ENCODE measurements at regions not wholly inside any gene's neighbourhood (a gene's known extent, or its start where the extent isn't known, plus 50 kb on each side); places are given as distances from the start of the nearest gene placed in this dataset.

DNA sequence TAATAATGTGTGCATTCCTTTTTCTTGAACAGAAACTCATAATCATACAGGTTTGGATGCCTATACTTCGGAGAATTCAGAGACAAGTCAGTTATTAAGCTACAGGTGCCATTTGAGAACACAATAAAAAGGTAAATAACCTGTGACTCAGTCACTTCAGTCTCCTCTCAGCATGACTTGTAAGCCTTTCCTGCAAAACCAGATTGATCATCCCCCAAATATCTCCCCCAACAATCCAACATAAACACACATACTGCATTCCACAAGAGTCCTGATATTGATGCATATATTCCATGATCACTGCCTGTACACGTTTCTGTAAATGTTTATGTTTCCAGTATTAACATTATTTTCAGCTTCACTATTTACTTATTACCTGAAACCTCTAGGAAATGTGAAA is 110.8 kb downstream of the PWWP3B start:
- TF ChIP-seq, protein P1, sequence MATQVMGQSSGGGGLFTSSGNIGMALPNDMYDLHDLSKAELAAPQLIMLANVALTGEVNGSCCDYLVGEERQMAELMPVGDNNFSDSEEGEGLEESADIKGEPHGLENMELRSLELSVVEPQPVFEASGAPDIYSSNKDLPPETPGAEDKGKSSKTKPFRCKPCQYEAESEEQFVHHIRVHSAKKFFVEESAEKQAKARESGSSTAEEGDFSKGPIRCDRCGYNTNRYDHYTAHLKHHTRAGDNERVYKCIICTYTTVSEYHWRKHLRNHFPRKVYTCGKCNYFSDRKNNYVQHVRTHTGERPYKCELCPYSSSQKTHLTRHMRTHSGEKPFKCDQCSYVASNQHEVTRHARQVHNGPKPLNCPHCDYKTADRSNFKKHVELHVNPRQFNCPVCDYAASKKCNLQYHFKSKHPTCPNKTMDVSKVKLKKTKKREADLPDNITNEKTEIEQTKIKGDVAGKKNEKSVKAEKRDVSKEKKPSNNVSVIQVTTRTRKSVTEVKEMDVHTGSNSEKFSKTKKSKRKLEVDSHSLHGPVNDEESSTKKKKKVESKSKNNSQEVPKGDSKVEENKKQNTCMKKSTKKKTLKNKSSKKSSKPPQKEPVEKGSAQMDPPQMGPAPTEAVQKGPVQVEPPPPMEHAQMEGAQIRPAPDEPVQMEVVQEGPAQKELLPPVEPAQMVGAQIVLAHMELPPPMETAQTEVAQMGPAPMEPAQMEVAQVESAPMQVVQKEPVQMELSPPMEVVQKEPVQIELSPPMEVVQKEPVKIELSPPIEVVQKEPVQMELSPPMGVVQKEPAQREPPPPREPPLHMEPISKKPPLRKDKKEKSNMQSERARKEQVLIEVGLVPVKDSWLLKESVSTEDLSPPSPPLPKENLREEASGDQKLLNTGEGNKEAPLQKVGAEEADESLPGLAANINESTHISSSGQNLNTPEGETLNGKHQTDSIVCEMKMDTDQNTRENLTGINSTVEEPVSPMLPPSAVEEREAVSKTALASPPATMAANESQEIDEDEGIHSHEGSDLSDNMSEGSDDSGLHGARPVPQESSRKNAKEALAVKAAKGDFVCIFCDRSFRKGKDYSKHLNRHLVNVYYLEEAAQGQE (IDR thresholded peaks at IDR 0.05; ENCODE audit: insufficient read depth in 1 of 2, low read depth in 2 of 2, low read length in 1 of 2): no peak
- TF ChIP-seq, protein P2, sequence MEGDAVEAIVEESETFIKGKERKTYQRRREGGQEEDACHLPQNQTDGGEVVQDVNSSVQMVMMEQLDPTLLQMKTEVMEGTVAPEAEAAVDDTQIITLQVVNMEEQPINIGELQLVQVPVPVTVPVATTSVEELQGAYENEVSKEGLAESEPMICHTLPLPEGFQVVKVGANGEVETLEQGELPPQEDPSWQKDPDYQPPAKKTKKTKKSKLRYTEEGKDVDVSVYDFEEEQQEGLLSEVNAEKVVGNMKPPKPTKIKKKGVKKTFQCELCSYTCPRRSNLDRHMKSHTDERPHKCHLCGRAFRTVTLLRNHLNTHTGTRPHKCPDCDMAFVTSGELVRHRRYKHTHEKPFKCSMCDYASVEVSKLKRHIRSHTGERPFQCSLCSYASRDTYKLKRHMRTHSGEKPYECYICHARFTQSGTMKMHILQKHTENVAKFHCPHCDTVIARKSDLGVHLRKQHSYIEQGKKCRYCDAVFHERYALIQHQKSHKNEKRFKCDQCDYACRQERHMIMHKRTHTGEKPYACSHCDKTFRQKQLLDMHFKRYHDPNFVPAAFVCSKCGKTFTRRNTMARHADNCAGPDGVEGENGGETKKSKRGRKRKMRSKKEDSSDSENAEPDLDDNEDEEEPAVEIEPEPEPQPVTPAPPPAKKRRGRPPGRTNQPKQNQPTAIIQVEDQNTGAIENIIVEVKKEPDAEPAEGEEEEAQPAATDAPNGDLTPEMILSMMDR (IDR thresholded peaks at IDR 0.05): no peak
- no peak for TF ChIP-seq POLR2AphosphoS5 (IDR thresholded peaks at IDR 0.05; ENCODE audit: low read depth, low read length)
- TF ChIP-seq SIN3A (IDR thresholded peaks at IDR 0.05; ENCODE audit: borderline replicate concordance, insufficient read depth, low read depth, low read length): no peak
